ENCODE measurements at regions not wholly inside any gene's neighbourhood (a gene's known extent, or its start where the extent isn't known, plus 50 kb on each side); places are given as distances from the start of the nearest gene placed in this dataset.

DNA sequence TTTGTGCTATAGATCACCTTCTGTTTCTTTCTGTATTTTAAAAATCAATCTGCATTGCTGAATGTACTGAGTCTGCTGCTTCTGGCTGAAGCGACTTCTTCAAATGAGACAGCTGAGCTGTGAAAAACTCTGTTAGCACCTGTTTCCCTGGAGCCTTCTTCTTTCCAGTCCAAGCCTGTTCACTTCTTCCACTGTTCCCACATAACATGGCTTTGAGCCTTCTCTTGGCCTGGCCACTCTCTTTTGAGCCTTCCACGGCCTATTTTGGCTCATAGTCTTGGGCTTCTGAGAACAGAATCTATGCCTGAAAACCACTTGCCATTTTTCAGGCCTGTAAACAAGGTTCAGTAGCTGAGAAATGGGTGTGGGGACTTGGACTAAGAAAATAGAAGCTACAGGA, 132.9 kb upstream of the IGFBP7 start (continued):
- TF ChIP-seq, protein P1, sequence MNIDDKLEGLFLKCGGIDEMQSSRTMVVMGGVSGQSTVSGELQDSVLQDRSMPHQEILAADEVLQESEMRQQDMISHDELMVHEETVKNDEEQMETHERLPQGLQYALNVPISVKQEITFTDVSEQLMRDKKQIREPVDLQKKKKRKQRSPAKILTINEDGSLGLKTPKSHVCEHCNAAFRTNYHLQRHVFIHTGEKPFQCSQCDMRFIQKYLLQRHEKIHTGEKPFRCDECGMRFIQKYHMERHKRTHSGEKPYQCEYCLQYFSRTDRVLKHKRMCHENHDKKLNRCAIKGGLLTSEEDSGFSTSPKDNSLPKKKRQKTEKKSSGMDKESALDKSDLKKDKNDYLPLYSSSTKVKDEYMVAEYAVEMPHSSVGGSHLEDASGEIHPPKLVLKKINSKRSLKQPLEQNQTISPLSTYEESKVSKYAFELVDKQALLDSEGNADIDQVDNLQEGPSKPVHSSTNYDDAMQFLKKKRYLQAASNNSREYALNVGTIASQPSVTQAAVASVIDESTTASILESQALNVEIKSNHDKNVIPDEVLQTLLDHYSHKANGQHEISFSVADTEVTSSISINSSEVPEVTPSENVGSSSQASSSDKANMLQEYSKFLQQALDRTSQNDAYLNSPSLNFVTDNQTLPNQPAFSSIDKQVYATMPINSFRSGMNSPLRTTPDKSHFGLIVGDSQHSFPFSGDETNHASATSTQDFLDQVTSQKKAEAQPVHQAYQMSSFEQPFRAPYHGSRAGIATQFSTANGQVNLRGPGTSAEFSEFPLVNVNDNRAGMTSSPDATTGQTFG (tag by site-specific recombination; IDR thresholded peaks at IDR 0.05; ENCODE audit: borderline replicate concordance) = no peak
- TF ChIP-seq HOXD13 (CRISPR knock-in tag; IDR thresholded peaks at IDR 0.05; ENCODE audit: borderline replicate concordance) (no peak), PRDM2 (tag by site-specific recombination; IDR thresholded peaks at IDR 0.05; ENCODE audit: borderline replicate concordance) (no peak), ZNF837 (tag by site-specific recombination; IDR thresholded peaks at IDR 0.05) (no peak), SP7 (tag by site-specific recombination; IDR thresholded peaks at IDR 0.05) (no peak), ZNF768 (tag by site-specific recombination; IDR thresholded peaks at IDR 0.05) (no peak), TRIM28 (IDR thresholded peaks at IDR 0.05; ENCODE audit: borderline replicate concordance, low read length) (no peak), HOXC10 (CRISPR knock-in tag; IDR thresholded peaks at IDR 0.05) (no peak), ZSCAN30 (tag by site-specific recombination; IDR thresholded peaks at IDR 0.05) (no peak), SETDB1 (IDR thresholded peaks at IDR 0.05; ENCODE audit: insufficient read length, low read length) (no peak)

GRCh38 chr4:57234252-57234775, 124.1 kb upstream of the IGFBP7 start:
- ChIA-PET CTCF (interaction anchor here (0.6 to 0.7 kb wide), 2 partner anchors 168 to 177 kb away, joined by 3 read pairs; no protein-coding TSS in a partner anchor), POLR2A (no interaction called here)
- no peak for TF ChIP-seq OVOL3 (tag by site-specific recombination; IDR thresholded peaks at IDR 0.05)
- TF ChIP-seq ZSCAN23 (tag by site-specific recombination; IDR thresholded peaks at IDR 0.05) = no peak
- TF ChIP-seq GLIS2 (tag by site-specific recombination; IDR thresholded peaks at IDR 0.05) = no peak
- TF ChIP-seq ZNF776 (tag by site-specific recombination; IDR thresholded peaks at IDR 0.05; ENCODE audit: borderline replicate concordance) = no peak
- TF ChIP-seq, protein P2, sequence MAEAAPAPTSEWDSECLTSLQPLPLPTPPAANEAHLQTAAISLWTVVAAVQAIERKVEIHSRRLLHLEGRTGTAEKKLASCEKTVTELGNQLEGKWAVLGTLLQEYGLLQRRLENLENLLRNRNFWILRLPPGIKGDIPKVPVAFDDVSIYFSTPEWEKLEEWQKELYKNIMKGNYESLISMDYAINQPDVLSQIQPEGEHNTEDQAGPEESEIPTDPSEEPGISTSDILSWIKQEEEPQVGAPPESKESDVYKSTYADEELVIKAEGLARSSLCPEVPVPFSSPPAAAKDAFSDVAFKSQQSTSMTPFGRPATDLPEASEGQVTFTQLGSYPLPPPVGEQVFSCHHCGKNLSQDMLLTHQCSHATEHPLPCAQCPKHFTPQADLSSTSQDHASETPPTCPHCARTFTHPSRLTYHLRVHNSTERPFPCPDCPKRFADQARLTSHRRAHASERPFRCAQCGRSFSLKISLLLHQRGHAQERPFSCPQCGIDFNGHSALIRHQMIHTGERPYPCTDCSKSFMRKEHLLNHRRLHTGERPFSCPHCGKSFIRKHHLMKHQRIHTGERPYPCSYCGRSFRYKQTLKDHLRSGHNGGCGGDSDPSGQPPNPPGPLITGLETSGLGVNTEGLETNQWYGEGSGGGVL (tag by site-specific recombination; IDR thresholded peaks at IDR 0.05) = no peak
- TF ChIP-seq ZNF76 (tag by site-specific recombination; IDR thresholded peaks at IDR 0.05; ENCODE audit: borderline replicate concordance, low read depth) = no peak
- TF ChIP-seq ZSCAN18 (tag by site-specific recombination; IDR thresholded peaks at IDR 0.05) = no peak
- TF ChIP-seq SP3 (tag by site-specific recombination; IDR thresholded peaks at IDR 0.05) = no peak
- no peak for TF ChIP-seq ZBTB20 (tag by site-specific recombination; IDR thresholded peaks at IDR 0.05)
- TF ChIP-seq KLF17 (tag by site-specific recombination; IDR thresholded peaks at IDR 0.05) = no peak
- H3K4me1 ChIP-seq (ENCODE audit: control insufficient read depth, insufficient read depth, low read length) = no peaks in the 10 kb centered on the region
- no peaks in the 10 kb centered on the region for H3K36me3 ChIP-seq (ENCODE audit: control insufficient read depth in 2 of 2, insufficient read depth in 1 of 2, low read length in 2 of 2)
- no peak overlapping the region for H3K27ac ChIP-seq (ENCODE audit: extremely low read depth, low read depth, low read length)
- H3K4me3 ChIP-seq (ENCODE audit: low read depth, low read length) = no peak overlapping the region
- no peaks in the 10 kb centered on the region for H3K9me3 ChIP-seq (ENCODE audit: control insufficient read depth, insufficient read depth, low read depth, low read length)
